Ascending aorta (tissue), 2 donors: ENCODE measurements at regions not wholly inside any gene's neighbourhood (a gene's known extent, or its start where the extent isn't known, plus 50 kb on each side); places are given as distances from the start of the nearest gene placed in this dataset.

Experiments
- DNase-seq, 2 donors: peaks; one replicate each; pipeline ENCODE4 v3.0.0-alpha.2; 2019; ENCODE audit warnings: low spot score in 2 of 2
- H3K27ac ChIP-seq, 2 donors: fragments of 200-600 bp; sonication (generic); one replicate each; pipeline ENCODE4 v1.5.1; 2016 to 2017; ENCODE audit warnings: mild to moderate bottlenecking in 1 of 2
- H3K27me3 ChIP-seq: fragments of 200-600 bp; sonication (generic); one replicate; pipeline ENCODE4 v1.5.1; 2017
- H3K36me3 ChIP-seq, 2 donors: fragments of 200-600 bp; sonication (generic); one replicate each; pipeline ENCODE4 v1.5.1; 2016
- H3K4me1 ChIP-seq, 2 donors: fragments of 200-600 bp; sonication (generic); one replicate each; pipeline ENCODE4 v1.5.1; 2016 to 2017; ENCODE audit warnings: mild to moderate bottlenecking in 1 of 2
- H3K4me3 ChIP-seq, 2 donors: fragments of 200-600 bp; sonication (generic); one replicate each; pipeline ENCODE4 v1.5.1; 2016 to 2017; ENCODE audit warnings: mild to moderate bottlenecking in 1 of 2
- H3K9me3 ChIP-seq, 2 donors: fragments of 200-600 bp; sonication (generic); one replicate each; pipeline ENCODE4 v1.5.1; 2016
- CTCF ChIP-seq, 3 experiments: fragments of 200-600 bp in 2 of 3; fragments of 450-650 bp in 1 of 3; sonication (generic) in 2 of 3; IDR thresholded peaks; one replicate each; pipeline ENCODE4 v1.5.1; 2016 to 2019; ENCODE audit warnings: antibody characterized with exemption in 3 of 3, mild to moderate bottlenecking in 1 of 3, moderate library complexity in 1 of 3
- intact Hi-C: fragments of 100-400 bp; cut with DNase I; formaldehyde crosslinking; loops from one replicate; pipeline ENCODE4 v1.15.1; 2023

DNA sequence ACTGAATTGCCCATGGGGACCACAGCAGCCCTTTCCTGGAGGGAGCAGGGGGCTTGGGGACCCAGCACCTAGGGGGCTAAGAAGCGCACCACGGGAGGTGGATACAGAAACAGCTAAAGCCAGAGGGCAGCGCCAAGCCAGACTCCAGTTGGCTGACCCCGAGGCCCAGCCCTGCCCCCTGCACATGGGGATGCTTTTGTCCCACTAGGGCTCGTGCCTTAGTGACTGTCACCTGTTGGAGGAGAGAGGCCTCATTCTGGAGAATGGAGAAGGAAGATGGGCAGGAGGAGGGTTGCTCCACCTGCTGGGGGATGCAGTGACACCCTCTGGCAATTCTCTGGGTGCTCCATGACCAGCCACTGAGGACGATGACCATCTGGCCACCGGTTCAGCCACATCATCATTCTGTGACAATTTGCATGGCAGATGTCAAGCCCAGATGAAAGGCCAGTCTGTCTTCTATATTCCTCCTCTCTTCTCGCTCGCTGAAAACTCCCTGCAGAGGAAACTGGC, 167.8 kb upstream of the TLE3 start:
- DNase-seq, result no peak
- H3K9me3 ChIP-seq, result no peaks in the 10 kb centered on the region
- H3K27ac ChIP-seq, result no peak overlapping the region
- peaks cover under 1 to 14% of the 10 kb centered on the region in 2 donors for H3K4me1 ChIP-seq
- H3K27me3 ChIP-seq, result no peaks in the 10 kb centered on the region
- TF ChIP-seq CTCF (IDR thresholded peaks at IDR 0.05), result no peak
- intact Hi-C loops, result no loop called here
- H3K4me3 ChIP-seq, result no peak overlapping the region
- no peaks in the 10 kb centered on the region for H3K36me3 ChIP-seq

- no peak for TF ChIP-seq CTCF (IDR thresholded peaks at IDR 0.05)
- intact Hi-C loops, result no loop called here
- Histone ChIP-seq H3K36me3 (no peaks in the 10 kb centered on the region), H3K4me1 (peaks cover 0 to 7% of the 10 kb centered on the region in 2 donors), H3K27me3 (no peaks in the 10 kb centered on the region), H3K4me3 (no peak overlapping the region), H3K27ac (no peak overlapping the region), H3K9me3 (no peaks in the 10 kb centered on the region)
- no peak for DNase-seq
Measured at GRCh38 chr15:70264738-70265465, 167.2 kb upstream of the TLE3 start.

DNA sequence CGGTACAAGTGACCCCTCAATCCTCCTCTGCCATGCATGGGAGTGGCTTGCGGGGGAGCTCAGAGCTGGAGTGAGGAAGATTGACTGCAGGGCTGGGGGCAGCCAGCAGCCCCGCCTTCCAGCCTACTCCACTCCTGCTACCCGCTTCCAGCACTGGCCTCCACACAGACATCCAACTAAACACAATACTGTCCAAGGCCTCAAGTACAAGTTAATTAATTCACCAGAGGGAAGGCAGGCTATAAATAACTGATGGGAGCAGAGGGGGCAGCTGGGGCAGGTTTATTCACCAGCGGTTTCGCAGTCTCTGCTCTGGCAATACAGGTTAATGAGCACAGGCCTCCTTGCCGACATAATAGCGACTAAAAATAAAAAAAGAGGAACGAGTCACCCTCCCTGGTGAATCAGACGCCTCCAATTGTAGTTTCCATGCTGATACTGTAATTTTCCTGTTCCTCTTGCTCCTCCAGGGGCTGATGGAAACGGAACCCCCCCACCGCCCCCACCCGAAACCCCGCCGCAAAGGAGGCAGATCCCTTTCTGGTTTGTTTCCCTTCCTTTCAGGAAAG, 166.4 kb upstream of the TLE3 start:
- TF ChIP-seq CTCF (IDR thresholded peaks at IDR 0.05), result no peak
- no peak overlapping the region for H3K27ac ChIP-seq
- no peaks in the 10 kb centered on the region for H3K36me3 ChIP-seq
- DNase-seq, result no peak
- peaks cover 0 to 6% of the 10 kb centered on the region in 2 donors for H3K4me1 ChIP-seq
- H3K27me3 ChIP-seq, result no peaks in the 10 kb centered on the region
- no peaks in the 10 kb centered on the region for H3K9me3 ChIP-seq
- intact Hi-C loops, result no loop called here
- H3K4me3 ChIP-seq, result no peak overlapping the region

DNA sequence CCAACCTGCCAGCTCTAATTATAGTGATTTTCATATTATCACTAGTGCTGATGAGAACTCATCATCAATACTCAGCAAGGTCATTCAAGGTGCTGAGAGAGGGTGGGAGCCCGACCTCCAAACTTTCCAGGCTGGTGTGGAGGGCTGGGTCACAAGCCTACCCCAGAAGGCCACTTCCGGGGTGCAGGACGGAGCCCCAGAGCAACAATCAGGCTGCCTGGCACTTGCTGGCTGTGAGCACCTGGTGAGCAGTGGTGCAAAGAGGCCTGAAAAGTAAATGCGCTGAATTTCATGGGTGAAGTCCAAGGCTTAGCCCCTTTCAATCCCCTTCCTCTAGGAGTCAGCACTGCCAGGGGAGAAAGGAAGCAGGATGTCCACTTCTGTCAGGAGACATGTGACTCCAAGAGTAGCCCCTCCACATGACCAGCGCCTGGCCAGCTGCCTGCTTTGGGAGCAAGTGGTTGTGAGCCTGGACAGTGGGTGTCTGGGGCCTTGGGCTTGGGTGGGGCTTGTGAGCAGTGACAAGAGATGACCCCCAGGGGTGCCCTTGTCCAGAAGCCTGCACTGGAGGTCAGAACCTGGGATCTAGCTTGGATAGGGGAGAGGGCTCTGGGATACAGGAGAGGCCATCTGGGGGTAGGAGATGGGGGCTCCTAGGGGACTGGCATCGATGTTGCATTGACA, 165.0 kb upstream of the TLE3 start:
- no peaks in the 10 kb centered on the region for H3K36me3 ChIP-seq
- no peak overlapping the region for H3K4me3 ChIP-seq
- intact Hi-C loops, result no loop called here
- no peaks in the 10 kb centered on the region for H3K9me3 ChIP-seq
- peaks cover 3 to 11% of the 10 kb centered on the region in 2 donors for H3K4me1 ChIP-seq
- no peak for TF ChIP-seq CTCF (IDR thresholded peaks at IDR 0.05)
- no peak for DNase-seq
- no peak overlapping the region for H3K27ac ChIP-seq
- no peaks in the 10 kb centered on the region for H3K27me3 ChIP-seq

DNA sequence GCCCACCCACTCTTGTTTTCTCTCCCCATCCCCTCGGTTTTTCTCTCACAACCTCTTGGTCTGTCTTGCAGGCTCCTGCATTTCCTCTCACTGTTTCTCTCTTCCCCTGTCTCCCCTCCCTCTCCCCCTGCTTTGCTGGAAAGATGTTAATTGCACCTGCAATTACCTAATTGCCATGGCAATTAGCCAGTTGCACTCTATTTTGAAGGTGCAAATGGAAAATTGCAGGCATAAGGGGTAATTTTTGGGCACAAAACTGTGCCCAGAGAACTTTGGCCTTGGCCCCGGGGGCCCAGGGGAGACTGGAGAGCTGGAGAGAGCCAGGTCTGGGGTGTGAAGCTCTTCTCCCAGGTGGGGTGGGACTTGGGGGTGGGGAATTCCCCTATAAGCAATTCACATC, 164.5 kb upstream of the TLE3 start:
- intact Hi-C loops, result no loop called here
- Histone ChIP-seq H3K4me1 (peaks cover 3 to 9% of the 10 kb centered on the region in 2 donors), H3K36me3 (no peaks in the 10 kb centered on the region), H3K4me3 (no peak overlapping the region), H3K27me3 (no peaks in the 10 kb centered on the region), H3K27ac (no peak overlapping the region), H3K9me3 (no peaks in the 10 kb centered on the region)
- TF ChIP-seq CTCF (IDR thresholded peaks at IDR 0.05), result no peak
- no peak for DNase-seq
